Hepatic stellate cell (primary cell): ENCODE measurements at regions not wholly inside any gene's neighbourhood (a gene's known extent, or its start where the extent isn't known, plus 50 kb on each side); places are given as distances from the start of the nearest gene placed in this dataset.
"Not testable (repeated sequence)": the region's sequence is repeated elsewhere in the genome, so short reads cannot be mapped to it uniquely, and the experiment has no call there.

Experiments
- DNase-seq: peaks from one replicate; pipeline ENCODE4 v3.0.0; 2011; ENCODE audit warnings: low spot score

DNA sequence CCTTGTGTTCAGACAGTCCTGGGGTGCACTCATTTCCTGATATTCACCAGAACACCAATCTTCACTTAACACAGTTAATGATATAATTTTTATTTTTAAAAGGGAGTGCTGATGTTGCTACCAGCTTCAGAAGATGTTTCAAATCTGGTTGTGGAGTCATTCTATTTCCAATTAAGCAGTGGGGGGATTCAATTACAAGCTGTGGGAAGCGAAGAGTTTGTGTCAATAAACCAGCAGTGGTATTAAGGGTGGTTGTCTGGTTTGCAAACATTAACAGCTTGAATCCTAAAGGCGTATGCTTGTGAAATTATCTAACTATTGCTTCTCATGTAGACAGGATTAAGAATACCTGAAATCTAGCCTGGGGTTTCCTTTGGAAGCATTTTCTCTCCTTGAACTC is 1637.5 kb upstream of the GOT2 start:
- no peak for DNase-seq

DNA sequence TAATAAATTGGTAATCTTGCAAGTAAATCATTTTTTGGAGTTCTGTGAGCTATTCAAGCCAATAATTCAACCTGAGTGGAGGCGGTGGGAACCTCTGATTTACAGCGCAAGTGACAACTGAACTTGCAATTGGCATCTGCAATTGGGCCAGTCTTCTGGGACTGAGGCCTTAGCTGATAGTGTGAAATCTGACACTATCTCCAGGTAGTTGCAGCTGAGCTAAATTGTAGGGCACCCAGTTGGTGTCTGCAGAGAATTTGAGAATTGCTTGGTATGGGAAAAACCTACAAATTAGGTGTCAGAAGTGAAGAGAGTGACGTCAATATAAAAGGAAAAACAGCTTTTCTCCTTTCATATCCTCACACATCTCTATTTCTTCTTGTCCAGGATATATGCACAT is 1633.6 kb upstream of the GOT2 start:
- DNase-seq, result no peak

DNA sequence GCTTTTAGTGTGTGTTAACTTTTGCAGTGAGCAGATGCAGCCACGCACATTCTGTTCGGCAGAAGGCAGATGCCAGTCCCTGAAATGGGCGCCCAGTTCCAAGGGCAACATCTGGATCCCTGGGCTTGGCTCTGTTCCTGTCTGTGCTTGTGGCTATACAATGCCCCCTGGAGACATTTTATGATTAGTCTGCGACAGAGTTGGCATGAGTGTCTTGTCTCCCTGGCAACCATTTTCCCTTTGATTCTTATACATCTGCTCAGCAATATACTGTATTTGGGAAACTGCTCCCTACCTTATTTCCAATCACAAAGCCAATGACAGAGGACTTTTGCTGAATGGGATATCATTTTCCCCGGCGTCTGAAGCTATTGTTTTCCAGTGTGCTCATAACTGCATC is 1629.5 kb upstream of the GOT2 start:
- no peak for DNase-seq

DNA sequence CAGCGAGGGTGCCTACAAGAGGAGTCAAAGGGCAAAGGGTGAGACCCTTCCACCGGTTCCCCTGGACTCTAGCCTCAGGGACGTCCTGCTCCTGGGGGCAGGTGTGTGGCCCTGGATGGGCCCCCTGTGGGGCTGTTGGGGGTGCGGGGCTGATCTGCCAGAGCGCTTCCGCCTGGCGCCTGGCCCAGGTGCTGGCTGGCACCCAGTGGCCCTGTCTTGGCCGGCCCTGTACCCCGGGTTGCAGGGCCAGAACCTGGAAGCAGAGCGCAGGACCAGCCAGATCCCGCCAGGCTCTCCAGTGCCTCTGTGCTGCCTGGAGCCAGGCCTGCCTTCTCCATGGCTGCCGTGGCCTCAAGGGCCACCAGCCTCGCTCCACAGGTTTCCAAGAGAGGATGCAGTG is 1625.8 kb upstream of the GOT2 start:
- DNase-seq, result not testable (repeated sequence)

DNA sequence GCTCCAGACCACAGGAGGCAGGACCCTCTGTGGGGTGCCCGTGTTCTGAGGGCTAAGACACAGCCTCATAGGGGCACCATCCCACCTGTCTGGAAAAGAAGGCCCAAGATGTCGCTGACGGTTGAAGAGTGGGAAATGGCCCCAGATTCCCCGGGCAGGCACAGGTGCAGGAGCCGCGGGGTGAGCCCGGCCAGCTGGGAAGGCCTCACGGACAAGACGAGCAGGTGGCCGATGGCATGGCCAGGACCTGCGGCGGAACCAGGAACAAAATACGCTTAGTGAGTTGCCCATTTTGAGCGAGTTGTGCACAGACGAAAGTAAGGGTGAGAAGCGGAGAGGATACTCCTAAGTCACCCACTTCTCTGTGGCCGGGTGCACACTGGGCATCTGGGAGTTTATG is 1625.3 kb upstream of the GOT2 start:
- DNase-seq, result not testable (repeated sequence)

DNA sequence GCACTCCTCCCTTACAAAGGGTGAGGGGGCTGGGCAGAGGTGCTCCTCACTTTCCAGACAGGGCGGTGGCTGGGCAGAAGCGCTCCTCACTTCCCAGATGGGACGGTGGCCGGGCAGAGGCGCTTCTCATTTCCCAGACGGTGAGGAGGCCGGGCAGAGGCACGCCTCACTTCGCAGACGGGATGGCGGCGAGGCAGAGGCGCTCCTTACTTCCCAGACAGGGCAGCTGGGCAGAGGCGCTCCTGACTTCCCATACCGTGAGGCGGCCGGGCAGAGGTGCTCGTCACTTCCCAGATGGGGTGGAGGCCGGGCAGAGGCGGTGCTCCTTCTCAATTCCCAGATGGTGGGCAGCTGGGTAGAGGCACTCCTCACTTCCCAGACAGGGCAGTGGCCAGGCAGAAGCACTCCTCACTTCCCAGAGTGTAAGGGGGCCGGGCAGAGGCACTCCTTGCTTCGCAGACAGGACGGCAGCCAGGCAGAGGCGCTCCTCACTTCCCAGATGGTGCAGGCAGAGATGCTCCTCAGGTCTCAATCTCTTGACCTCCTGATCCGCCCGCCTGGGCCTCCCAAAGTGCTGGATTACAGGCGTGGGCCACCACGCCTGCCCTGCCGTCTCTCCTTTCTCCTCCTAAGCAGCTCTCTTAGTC is 1623.9 kb upstream of the GOT2 start:
- not testable (repeated sequence) for DNase-seq

DNA sequence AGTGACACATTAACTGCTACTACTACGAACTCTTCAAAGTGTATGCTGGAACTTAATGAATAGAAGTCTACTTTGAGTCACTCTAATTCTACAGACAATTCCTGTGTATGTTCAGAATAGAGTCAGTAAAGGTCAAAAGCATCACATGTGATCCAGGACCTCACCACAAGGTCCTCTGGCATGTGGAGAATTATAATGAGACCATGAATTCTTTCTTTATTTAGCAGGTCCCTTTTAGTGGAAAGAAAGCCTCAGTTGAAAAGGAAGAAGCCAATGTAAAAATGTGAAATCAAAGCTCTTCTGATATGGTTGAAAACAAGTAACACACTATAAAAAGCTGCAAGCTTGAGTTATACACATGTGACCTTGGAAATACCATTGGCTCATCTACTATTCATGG is 1612.1 kb upstream of the GOT2 start:
- no peak for DNase-seq

DNA sequence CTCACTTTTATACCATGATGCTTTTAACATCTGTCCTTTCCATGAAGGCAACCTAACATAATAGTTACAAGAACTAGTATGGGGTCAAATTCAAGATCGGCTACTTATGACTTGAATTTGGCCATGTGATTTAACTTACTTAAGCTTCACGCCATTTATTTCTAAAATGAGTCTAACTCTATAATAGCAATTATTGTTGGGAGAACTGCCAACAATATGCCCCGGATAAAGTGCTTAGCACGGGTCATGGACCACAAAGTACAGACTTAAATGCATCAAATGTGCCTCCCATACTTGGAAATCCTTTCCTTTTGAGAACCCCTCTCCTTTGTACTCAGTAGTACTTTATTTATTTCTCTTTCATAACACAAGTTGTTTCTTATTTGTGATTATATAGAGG is 1603.6 kb upstream of the GOT2 start:
- DNase-seq, result no peak

DNA sequence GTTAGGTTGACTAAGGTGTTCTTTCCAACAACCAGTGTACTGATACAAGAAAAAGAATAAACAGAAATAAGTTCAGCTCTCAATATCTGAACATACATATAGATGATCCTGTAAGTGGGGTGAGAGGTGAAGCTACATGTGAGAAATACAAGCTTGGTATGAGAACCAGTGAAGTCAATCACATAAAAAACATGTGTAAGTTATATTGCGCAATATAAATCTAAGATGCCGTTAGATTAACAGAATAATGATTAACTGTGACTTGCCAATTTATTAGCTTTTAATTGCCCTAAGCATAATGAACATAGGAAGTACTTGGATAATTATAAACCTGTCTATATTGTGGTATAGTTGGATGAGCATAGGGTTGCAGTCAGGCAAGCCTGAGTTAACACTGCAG is 1597.1 kb upstream of the GOT2 start:
- no peak for DNase-seq

DNA sequence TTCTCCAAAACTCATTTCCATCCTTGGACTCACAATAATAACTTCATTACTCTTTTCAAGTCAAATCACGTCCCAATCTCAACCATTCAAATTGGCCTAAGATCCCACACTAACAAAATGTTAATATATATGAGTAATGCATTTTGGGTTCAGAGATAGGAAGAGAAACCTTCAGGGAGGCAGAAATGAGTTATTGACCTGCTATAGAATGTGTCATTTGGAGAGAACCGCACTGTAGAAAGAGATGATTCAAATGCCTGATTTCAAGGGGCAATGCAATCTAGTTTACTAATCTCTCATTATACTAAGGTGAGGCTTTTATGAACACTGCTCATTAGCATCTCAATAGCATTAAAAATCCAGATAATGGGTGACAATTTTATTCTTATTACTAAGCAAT is 1595.0 kb upstream of the GOT2 start:
- DNase-seq, result no peak

DNA sequence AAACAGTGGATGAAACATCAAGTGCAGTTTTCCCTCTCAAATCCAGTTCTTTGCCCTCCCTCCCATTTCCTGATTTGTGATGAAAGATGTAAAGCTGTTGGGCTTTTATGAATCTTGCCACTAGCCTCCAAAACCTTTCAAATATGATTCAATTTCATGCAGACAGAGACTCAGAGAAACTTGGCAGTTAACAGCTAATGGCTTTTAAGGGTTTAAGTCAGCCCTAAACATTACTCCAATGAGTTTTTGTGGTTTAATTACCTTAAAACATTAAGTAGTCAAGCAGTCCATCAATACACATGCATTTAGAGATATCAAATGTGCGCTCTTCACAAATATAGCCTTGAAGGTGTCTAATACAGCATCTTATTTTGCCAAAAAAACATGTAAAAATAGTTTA is 1594.0 kb upstream of the GOT2 start:
- DNase-seq, result no peak

DNA sequence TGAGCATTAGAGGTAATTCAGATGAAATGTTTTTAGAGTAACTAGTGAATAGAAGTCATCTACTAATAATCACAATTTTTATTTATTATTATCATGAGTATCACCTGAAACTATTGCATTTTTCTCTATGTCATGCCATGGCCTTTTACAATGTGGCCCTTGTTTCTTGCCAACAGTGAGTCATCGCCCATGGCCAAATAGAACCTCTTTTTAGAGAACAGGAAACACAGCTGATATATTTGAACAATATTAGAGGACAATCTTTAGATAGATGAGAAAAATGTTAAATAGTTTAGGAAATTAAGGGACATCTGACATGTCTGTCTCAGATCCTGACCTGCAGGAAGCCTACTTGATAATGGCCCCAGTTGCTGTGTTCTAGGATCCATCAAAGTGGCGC is 1584.4 kb upstream of the GOT2 start:
- DNase-seq, result no peak

DNA sequence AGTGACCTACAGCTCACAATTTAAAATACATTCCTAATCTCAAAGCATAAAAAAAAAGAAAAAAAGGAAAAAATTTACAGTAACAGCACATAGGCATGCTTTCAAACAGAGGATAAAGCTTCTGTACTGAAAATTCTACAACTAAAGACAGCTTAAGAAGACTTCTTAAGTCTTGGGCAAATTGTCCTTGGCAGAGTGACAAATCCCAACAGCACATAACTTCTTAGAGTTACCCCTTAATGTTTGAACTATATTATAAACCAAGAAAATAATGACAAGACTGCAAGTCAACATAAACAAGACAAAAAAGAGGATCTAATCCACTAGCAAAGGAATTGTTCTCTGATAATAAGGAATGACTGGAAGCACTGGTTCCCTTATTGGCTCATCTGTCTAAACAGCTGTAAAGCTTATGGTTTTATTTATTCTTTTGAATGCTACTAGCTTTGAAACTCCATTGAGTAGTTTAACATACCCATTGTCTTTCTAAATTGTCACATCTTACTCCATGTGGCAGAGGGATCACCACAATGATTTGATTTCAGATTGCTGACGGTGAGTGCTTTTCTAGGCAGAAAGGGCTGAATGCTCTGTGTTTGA is 1576.8 kb upstream of the GOT2 start:
- DNase-seq, result no peak

DNA sequence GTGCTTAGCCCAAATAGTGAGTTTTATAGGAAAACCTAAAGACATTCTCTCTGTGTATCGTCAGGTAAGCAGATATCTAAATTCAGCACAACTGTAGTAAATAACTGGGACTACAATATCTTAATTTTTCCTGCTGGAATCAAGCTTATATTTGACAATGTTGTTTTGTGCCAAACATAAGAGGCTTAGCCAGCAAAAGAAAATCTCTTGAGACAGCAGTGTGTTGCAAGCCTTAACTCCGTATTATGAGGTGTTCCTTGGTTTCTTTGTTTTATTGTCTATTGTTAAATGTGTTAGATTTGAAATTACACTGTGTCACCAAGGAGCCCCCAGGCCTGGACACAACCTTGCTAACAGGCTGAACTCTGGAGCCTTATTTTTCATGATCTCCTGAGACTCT is 1570.6 kb upstream of the GOT2 start:
- no peak for DNase-seq

DNA sequence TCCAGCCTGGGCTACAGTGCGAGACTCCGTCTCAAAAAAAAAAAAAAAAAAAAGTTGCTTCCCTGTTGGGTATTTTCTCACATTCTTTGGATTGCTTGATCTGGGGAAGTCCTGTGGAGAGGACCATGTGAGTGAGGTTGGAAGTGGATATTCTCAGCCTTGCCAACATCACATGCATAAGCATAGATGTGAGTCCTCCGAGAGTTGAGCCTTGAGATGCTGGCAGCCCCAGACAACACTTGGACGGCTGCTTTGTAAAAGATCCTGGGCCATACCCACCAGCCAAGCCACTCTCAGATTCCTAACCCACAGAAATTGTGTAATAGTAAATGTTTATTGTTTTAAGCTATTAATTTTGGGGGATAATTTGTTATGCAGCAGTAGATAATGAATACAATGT is 1570.0 kb upstream of the GOT2 start:
- DNase-seq, result no peak

DNA sequence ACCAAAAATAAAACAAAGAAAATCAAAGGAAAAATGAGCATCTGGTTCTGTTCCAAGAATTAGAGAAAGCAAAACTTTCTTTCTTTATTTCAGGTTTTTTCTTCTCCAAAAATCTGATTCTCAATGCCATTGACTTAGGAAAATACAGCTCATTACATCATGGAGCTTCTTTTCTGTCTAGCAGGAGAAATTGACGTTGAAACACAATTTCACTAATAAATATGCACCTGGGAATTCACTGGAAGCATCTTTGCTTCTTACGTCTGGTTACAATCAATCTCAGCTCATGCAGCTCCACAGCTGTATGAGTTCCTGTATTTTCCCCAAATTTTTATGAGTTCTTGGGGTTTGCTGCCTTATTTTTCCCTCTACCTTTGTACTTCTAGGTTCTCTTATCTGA is 1568.6 kb upstream of the GOT2 start:
- DNase-seq, result no peak

DNA sequence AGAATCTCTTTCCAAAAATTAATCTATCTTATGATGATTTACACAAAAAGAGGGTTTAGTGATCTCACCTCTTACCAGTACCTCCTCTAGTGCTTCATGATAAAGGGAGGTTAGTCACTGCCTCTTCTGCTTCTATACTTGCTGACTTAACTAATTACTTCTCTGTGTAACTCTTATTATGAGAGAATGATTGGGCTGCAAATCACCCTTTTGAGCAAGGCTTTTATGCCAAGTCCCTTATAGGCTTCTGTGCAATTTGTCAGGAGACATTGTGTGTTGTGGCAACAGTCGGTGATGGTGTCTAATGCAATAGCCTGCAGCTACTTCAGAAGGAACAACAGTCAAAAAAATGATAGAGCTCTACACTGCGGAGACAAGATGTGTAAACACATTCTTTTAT is 1568.1 kb upstream of the GOT2 start:
- DNase-seq, result no peak

DNA sequence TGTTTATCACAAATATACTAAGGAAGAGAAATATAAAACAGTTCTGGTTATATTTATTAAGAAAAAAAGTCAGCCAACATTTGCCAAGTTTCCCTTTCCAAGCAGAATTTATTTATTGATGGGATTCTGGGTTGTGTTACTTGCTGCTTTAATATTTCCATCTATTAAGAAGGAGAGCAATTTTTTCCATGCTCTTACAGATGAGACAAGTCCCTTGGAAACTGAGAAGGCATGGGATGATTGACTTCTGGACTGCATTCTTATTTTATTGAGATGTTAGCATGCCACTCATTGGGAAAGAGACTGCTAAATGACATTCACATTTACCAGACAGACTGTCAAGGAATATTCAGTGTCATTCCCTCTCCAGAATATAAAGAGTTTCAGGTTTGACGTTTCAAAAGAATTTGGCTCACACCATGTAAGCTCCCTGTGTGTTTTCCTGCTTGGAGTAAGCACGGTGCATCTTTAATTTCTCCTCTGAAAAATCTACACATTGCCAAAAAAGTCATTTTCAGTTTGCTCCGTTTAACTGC is 1565.2 kb upstream of the GOT2 start:
- no peak for DNase-seq

DNA sequence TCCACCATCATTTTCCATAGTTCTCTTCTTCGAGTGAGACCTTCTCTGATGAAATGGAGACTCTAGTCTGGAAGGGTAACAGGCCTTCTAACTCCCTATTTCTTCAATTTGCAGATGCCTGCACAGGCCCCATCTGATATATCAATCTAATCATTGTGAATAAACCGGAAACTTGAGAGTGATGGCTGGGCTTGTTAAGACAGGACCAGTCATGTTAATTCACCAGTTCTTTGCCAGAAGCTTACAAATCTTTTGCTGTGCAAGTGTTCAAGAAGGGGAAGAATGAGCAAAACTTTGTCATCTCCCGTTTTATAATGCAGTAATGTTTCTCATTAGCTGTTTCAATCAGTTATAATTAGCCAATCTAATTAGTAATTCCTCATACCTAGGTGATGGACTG is 1561.3 kb upstream of the GOT2 start:
- no peak for DNase-seq

DNA sequence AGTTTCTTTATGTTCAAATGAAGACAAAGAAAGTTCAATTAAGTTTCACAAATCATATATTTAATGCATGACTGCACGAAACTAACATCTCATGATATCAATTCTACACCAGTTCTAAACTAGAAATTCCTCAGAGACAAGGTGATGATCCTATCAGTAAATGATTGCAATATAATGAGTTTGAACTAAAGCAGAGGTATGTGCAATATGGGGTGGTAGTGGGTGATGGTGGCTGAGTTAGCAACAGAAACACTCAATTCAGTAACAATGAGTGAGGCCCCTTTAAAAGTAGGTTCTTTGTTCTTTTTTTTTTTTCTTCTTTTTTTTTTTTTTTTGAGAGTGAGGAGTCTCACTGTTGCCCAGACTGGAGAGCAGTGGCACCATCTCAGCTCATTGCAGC is 1551.7 kb upstream of the GOT2 start:
- no peak for DNase-seq

DNA sequence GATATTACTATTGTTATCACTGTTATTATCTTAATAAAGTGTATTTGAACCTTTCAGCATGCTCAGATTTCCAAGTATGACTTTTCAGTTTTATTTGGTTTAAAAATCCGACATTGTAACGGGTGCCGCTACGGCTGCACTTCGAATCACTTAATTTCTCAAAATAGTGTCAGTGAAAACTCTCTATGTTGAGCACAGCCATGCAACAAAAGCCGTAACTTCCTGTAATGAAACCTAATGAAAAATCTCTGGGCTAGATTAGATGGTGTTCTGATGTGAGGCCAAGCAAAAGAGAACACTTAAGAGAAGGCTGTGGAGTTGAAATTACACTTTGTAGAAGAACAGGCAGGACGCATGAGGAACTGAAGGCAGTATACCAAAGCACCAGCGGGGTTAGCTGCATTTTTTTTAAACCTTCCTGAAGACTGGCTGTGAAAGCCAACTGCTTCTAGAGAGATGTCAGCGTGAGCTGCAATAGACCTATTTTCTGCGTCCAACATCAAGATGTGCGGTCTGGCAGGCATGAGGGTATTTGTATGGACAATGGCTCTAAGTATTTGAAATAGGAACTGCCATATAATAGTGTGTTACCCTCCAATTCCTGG is 1545.0 kb upstream of the GOT2 start:
- DNase-seq, result no peak

DNA sequence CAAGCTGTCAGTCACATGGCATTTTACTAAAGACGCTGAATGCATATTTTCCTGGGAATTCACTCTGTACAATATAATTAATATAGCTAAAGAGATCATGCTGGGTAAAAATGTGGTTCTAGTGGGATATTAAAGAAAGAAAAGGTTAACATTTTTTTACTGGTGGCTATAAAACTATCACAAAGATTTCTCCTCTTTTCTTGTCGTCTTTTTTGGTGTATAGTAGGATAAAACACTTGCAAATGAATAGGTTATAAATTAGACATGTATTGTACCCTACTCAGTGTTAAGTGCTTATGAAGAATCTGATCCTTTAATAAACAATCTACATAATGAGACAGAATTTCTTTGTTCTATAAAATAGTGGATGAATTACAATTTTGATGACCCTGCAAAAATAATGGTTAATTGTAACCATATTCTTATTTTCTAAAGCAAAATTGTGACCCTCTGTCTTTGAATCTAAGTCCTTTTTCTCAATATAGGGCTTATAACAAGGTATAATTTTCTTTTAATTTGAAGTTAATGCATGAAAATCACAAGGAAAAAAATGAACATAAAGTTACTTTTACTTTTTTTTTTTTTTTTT is 1540.4 kb upstream of the GOT2 start:
- no peak for DNase-seq

DNA sequence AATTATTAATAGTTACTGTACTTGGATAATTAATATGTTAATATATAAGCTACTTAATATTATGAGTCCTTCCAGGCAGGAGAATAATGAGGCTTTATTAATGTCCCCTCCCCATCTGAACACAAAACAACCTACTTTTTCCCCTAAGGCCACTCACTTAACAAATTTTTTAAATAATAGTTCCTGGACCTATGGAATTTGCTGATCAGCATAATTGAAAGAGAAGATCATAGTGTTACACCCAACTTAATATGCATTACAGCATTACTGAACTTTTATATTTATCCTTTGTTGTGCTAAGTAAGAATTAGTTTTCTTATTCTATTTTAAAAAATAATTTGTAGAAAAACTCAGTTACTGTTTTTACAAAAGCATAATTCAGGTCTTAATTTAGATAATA is 1537.7 kb upstream of the GOT2 start:
- DNase-seq, result no peak
